H1 (cell line): ENCODE measurements at regions not wholly inside any gene's neighbourhood (a gene's known extent, or its start where the extent isn't known, plus 50 kb on each side); places are given as distances from the start of the nearest gene placed in this dataset.

ENCODE experiments used
- GABPA ChIP-seq: IDR thresholded peaks from 2 replicates; pipeline ENCODE4 v1.6.1; 2011; ENCODE audit warnings: mild to moderate bottlenecking, low read length, moderate library complexity, borderline replicate concordance; ENCODE audit not compliant: insufficient read depth
- JUND ChIP-seq: IDR thresholded peaks from 2 replicates; pipeline ENCODE4 v1.6.1; 2011; ENCODE audit warnings: mild to moderate bottlenecking, improper control_type of control experiment, low read length
- POLR2A ChIP-seq, 2 experiments: IDR thresholded peaks; 1 replicate in 1 of 2; 2 replicates in 1 of 2; pipeline ENCODE4 v1.6.1; 2011; ENCODE audit warnings: low read depth in 2 of 2, low read length in 2 of 2, mild to moderate bottlenecking in 2 of 2; ENCODE audit errors: control extremely low read depth in 1 of 2
- RFX5 ChIP-seq: IDR thresholded peaks from 2 replicates; pipeline ENCODE4 v1.6.1; 2011; ENCODE audit warnings: low read depth, low read length, improper control_type of control experiment, borderline replicate concordance

GRCh38 chr1:106789686-106790085, 266.8 kb upstream of the PRMT6 start:
- no peak for TF ChIP-seq RFX5
- TF ChIP-seq GABPA: no peak
- TF ChIP-seq JUND: no peak
- no peak for TF ChIP-seq POLR2A (IDR thresholded peaks at IDR 0.05; ENCODE audit: control extremely low read depth in 1 of 2, low read depth in 2 of 2, low read length in 2 of 2)
